IPS-18a (cell line): ENCODE measurements at regions not wholly inside any gene's neighbourhood (a gene's known extent, or its start where the extent isn't known, plus 50 kb on each side); places are given as distances from the start of the nearest gene placed in this dataset.

Experiments used
- H3K27ac ChIP-seq: one replicate; pipeline ENCODE4 v1.5.1; 2013; ENCODE audit warnings: low read length
- H3K27me3 ChIP-seq: one replicate; pipeline ENCODE4 v1.6.1; 2013; ENCODE audit warnings: mild to moderate bottlenecking, low read length; ENCODE audit not compliant: control insufficient read depth, insufficient read depth
- H3K36me3 ChIP-seq: one replicate; pipeline ENCODE4 v1.6.1; 2013; ENCODE audit warnings: low read depth, low read length; ENCODE audit not compliant: control insufficient read depth
- H3K4me1 ChIP-seq: one replicate; pipeline ENCODE4 v1.6.1; 2013; ENCODE audit warnings: low read depth, low read length; ENCODE audit not compliant: control insufficient read depth
- H3K4me3 ChIP-seq: one replicate; pipeline ENCODE4 v1.5.1; 2013; ENCODE audit warnings: low read length
- H3K9ac ChIP-seq: one replicate; pipeline ENCODE4 v1.6.1; 2013; ENCODE audit warnings: mild to moderate bottlenecking, low read length, moderate library complexity
- H3K9me3 ChIP-seq: one replicate; pipeline ENCODE4 v1.6.1; 2013; ENCODE audit warnings: low read depth, low read length; ENCODE audit not compliant: control insufficient read depth

DNA sequence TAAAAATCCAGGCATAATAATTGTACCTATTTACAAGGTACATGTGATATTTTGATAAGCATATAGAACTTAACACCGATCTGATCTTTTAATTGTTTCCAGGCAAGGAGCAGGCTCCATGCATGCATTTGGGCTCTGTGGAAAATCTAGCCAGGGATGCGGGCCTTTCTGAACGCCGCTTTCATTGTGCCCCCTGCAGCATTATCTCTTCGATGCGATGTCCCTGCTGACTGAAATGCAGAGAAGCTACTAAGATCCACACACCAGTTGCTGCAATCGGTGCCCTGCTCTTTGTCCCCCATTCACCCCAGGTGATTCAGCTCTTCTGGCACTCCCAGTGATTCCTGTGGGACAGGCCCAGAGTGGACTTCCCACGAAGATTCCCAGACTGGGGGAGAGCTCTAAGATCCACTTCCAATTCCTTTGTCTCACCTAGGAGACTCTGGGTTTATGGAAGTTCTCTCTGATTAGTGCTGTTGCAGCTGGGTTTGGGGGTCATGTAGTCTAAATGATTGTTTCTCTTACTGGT is 254.3 kb upstream of the AGA start:
- Histone ChIP-seq H3K4me1 (peaks cover 3% of the 10 kb centered on the region), H3K4me3 (no peak overlapping the region), H3K9ac (no peak overlapping the region), H3K36me3 (no peaks in the 10 kb centered on the region), H3K27me3 (no peaks in the 10 kb centered on the region), H3K27ac (no peak overlapping the region), H3K9me3 (no peaks in the 10 kb centered on the region)

GRCh38 chr4:177699365-177700213 is 257.4 kb upstream of the AGA start:
- peaks cover 3% of the 10 kb centered on the region for H3K4me1 ChIP-seq
- H3K27ac ChIP-seq, result no peak overlapping the region
- H3K4me3 ChIP-seq, result no peak overlapping the region
- no peaks in the 10 kb centered on the region for H3K27me3 ChIP-seq
- no peak overlapping the region for H3K9ac ChIP-seq
- H3K36me3 ChIP-seq, result no peaks in the 10 kb centered on the region
- no peaks in the 10 kb centered on the region for H3K9me3 ChIP-seq

DNA sequence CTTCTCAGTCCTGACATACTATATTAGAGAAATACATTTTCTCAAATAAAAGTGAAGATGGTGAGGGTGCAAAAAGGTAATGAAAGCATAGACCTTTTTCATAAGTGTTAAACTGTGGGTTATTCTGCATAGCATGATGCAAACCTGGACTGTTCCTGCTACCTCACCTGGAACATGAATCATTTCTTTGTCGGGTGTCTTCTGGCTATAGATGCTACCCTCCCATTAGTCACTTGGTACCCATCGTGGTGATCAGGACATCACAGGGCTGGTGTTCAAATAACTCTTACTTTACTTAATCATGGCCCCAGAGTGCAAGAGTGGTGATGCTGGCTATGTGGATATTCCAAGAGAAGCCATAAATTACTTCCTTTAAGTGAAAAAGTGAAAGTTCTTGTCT is 264.7 kb upstream of the AGA start:
- no peak overlapping the region for H3K4me3 ChIP-seq
- H3K9me3 ChIP-seq, result no peaks in the 10 kb centered on the region
- no peak overlapping the region for H3K27ac ChIP-seq
- H3K4me1 ChIP-seq, result peaks cover 3% of the 10 kb centered on the region
- no peaks in the 10 kb centered on the region for H3K36me3 ChIP-seq
- H3K9ac ChIP-seq, result no peak overlapping the region
- H3K27me3 ChIP-seq, result no peaks in the 10 kb centered on the region

DNA sequence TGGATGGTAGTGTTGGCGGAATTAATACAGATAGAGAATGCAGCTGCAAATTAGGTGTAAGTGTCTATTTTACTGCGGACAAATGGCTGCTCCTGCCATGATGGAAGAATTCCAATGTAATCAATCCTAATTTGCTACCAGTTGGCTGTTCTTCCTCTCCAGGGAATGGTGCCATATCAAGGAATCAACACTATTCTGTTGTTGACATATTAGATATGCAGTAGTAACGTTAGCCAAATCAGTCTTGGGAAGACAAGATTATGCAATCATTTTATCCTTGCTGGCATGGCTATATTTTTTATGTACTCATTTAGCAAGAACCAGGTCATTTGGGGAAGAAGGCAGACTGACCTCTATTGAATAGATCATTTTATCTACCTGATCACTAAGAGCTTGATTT is 271.2 kb upstream of the AGA start:
- Histone ChIP-seq H3K27ac (no peak overlapping the region), H3K4me1 (no peaks in the 10 kb centered on the region), H3K9ac (no peak overlapping the region), H3K36me3 (no peaks in the 10 kb centered on the region), H3K4me3 (no peak overlapping the region), H3K27me3 (no peaks in the 10 kb centered on the region), H3K9me3 (no peaks in the 10 kb centered on the region)

- H3K36me3 ChIP-seq, result no peaks in the 10 kb centered on the region
- no peak overlapping the region for H3K9ac ChIP-seq
- no peak overlapping the region for H3K27ac ChIP-seq
- H3K9me3 ChIP-seq, result no peaks in the 10 kb centered on the region
- H3K27me3 ChIP-seq, result no peaks in the 10 kb centered on the region
- H3K4me1 ChIP-seq, result no peaks in the 10 kb centered on the region
- H3K4me3 ChIP-seq, result no peak overlapping the region
Measured at GRCh38 chr4:177717407-177717806, 275.2 kb upstream of the AGA start.

- H3K4me1 ChIP-seq, result no peaks in the 10 kb centered on the region
- no peak overlapping the region for H3K9ac ChIP-seq
- no peaks in the 10 kb centered on the region for H3K36me3 ChIP-seq
- no peaks in the 10 kb centered on the region for H3K27me3 ChIP-seq
- H3K4me3 ChIP-seq, result no peak overlapping the region
- no peak overlapping the region for H3K27ac ChIP-seq
- H3K9me3 ChIP-seq, result no peaks in the 10 kb centered on the region
Measured at GRCh38 chr4:177718514-177718913, 276.3 kb upstream of the AGA start.

- Histone ChIP-seq H3K36me3 (no peaks in the 10 kb centered on the region), H3K4me1 (no peaks in the 10 kb centered on the region), H3K27me3 (no peaks in the 10 kb centered on the region), H3K9me3 (no peaks in the 10 kb centered on the region), H3K27ac (no peak overlapping the region), H3K9ac (no peak overlapping the region), H3K4me3 (no peak overlapping the region)
Measured at GRCh38 chr4:177726111-177726510, 283.9 kb upstream of the AGA start.

DNA sequence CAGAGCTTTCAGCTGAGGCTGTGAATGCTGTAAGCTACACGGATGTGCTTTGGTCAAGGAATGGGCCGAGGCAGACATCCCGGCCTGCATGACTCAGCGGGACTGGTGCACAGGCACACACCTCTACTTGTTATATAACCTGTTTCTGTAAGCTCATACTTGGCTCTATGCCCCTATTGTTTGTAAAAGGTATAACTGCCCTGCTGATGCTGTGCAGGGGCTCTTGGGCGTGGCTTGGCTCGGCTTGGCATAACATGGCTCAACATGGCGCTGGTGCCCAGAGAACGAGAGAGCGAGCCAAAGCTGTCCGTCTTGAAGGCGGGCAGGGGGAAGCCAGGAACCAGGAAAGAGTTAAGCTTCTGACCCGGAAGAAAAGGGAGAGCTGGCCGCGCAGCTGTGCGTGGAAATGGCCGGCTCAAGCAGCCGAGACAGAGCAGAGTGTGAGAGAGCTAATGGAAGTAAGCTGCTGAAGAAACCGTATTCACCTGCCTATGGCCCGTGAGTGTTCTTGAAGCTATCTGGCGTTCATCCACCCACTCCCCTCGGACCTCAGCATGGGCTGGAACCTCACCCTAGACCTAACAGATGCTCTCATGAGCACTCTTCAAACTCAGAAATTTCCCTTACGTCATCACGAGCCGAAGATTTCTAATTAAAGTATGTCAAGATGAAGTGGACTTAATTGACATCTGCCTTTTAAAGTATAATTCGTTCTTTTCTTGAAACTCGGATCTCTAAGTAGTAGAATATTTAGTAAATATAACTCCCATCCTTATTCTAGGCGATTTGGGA is 286.3 kb upstream of the AGA start:
- no peaks in the 10 kb centered on the region for H3K4me1 ChIP-seq
- no peak overlapping the region for H3K27ac ChIP-seq
- no peak overlapping the region for H3K4me3 ChIP-seq
- H3K36me3 ChIP-seq, result no peaks in the 10 kb centered on the region
- no peak overlapping the region for H3K9ac ChIP-seq
- no peaks in the 10 kb centered on the region for H3K27me3 ChIP-seq
- H3K9me3 ChIP-seq, result no peaks in the 10 kb centered on the region

GRCh38 chr4:177729681-177730080 is 287.4 kb upstream of the AGA start:
- no peaks in the 10 kb centered on the region for H3K9me3 ChIP-seq
- no peaks in the 10 kb centered on the region for H3K36me3 ChIP-seq
- H3K27ac ChIP-seq, result no peak overlapping the region
- no peaks in the 10 kb centered on the region for H3K4me1 ChIP-seq
- H3K4me3 ChIP-seq, result no peak overlapping the region
- no peak overlapping the region for H3K9ac ChIP-seq
- no peaks in the 10 kb centered on the region for H3K27me3 ChIP-seq

- Histone ChIP-seq H3K36me3 (no peaks in the 10 kb centered on the region), H3K9ac (no peak overlapping the region), H3K9me3 (no peaks in the 10 kb centered on the region), H3K4me1 (no peaks in the 10 kb centered on the region), H3K4me3 (no peak overlapping the region), H3K27me3 (no peaks in the 10 kb centered on the region), H3K27ac (no peak overlapping the region)
Measured at GRCh38 chr4:177737387-177737940, 295.2 kb upstream of the AGA start.

DNA sequence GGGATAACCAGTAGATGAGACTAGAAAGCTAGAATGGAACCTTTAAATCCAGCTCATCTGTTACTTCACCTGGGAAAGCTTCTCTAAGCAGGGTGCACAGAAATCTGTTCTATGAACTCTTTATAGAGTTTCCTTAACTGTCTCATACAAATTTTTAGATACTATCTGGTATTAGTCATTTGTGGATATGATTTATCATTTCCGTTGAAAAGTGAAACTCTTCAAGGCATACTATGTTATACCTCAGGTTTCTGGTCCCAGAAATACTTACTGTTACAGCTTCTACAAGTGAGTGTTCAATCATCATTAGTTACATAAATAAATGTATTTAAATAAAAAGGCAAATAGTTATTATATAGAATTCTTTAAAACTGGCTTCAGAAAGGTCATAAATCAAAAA is 298.3 kb upstream of the AGA start:
- H3K9ac ChIP-seq, result no peak overlapping the region
- no peaks in the 10 kb centered on the region for H3K9me3 ChIP-seq
- no peak overlapping the region for H3K27ac ChIP-seq
- no peak overlapping the region for H3K4me3 ChIP-seq
- H3K27me3 ChIP-seq, result no peaks in the 10 kb centered on the region
- no peaks in the 10 kb centered on the region for H3K4me1 ChIP-seq
- H3K36me3 ChIP-seq, result no peaks in the 10 kb centered on the region
